Caco-2 (cell line): ENCODE measurements at regions not wholly inside any gene's neighbourhood (a gene's known extent, or its start where the extent isn't known, plus 50 kb on each side); places are given as distances from the start of the nearest gene placed in this dataset.

Experiments used
- BruUV-seq: library from RNA; stranded (reverse); fragments of 400-500 nt; replicated peaks from 2 replicates; lab custom pipeline; 2021; lab: Mats Ljungman, UMichigan
- CTCF ChIA-PET: fragments of 300-600 bp; sonication (Branson Sonifier 250); formaldehyde crosslinking; loops from one replicate; lab custom pipeline; 2022; ENCODE audit warnings: antibody characterized with exemption; lab: Charles Lee
- POLR2A ChIA-PET: fragments of 300-600 bp; sonication (Branson Sonifier 250); formaldehyde crosslinking; loops from one replicate; lab custom pipeline; 2022; ENCODE audit warnings: antibody characterized with exemption; lab: Charles Lee
- DNase-seq, 2 experiments: peaks; one replicate each; pipeline versions ENCODE4 v3.0.0 to v3.0.0-alpha.2; 2020 to 2022
- H3K27me3 ChIP-seq: replicated peaks from 2 replicates; pipeline ENCODE4 v1.6.0; 2011; ENCODE audit warnings: low read length; ENCODE audit not compliant: control insufficient read depth, insufficient read depth
- H3K36me3 ChIP-seq: 2 replicates; pipeline ENCODE4 v1.5.1; 2011; ENCODE audit warnings: low read length; ENCODE audit not compliant: control insufficient read depth, insufficient read depth
- H3K4me1 ChIP-seq: fragments of 250-450 bp; sonication (Bioruptor Pico); 2 replicates; pipeline ENCODE4 v1.5.1; 2020; ENCODE audit warnings: mild to moderate bottlenecking
- H3K4me3 ChIP-seq: 2 replicates; pipeline ENCODE4 v1.5.1; 2011; ENCODE audit warnings: low read depth, mild to moderate bottlenecking, control low read depth, low read length
- H3K9me3 ChIP-seq: fragments of 250-450 bp; sonication (Bioruptor Pico); 2 replicates; pipeline ENCODE4 v1.5.1; 2020; ENCODE audit warnings: mild to moderate bottlenecking, moderate library complexity
- H3K27ac Mint-ChIP-seq: one replicate; pipeline ENCODE4 v1.8.0; 2022; ENCODE audit warnings: mixed read lengths; ENCODE audit not compliant: unreplicated experiment
- H3K27me3 Mint-ChIP-seq: one replicate; pipeline ENCODE4 v1.8.0; 2022; ENCODE audit warnings: mixed read lengths; ENCODE audit not compliant: insufficient read depth, unreplicated experiment
- H3K36me3 Mint-ChIP-seq: one replicate; pipeline ENCODE4 v1.8.0; 2022; ENCODE audit warnings: mild to moderate bottlenecking, mixed read lengths; ENCODE audit not compliant: insufficient read depth, unreplicated experiment
- H3K4me1 Mint-ChIP-seq: one replicate; pipeline ENCODE4 v1.8.0; 2022; ENCODE audit warnings: low read depth, mixed read lengths; ENCODE audit not compliant: unreplicated experiment
- H3K4me3 Mint-ChIP-seq: one replicate; pipeline ENCODE4 v1.8.0; 2022; ENCODE audit warnings: mild to moderate bottlenecking, moderate library complexity, mixed read lengths; ENCODE audit not compliant: unreplicated experiment
- H3K9me3 Mint-ChIP-seq: one replicate; pipeline ENCODE4 v1.8.0; 2022; ENCODE audit warnings: mixed read lengths; ENCODE audit not compliant: unreplicated experiment
- intact Hi-C: fragments of 100-400 bp; cut with micrococcal nuclease; formaldehyde crosslinking; loops from one replicate; pipeline ENCODE4 v1.10.0; 2022; ENCODE audit not compliant: unreplicated experiment
- TF ChIP-seq, protein P1 (sequence below), 2 experiments: fragments of 200-600 bp in 1 of 2; IDR thresholded peaks; 1 replicate in 1 of 2; 2 replicates in 1 of 2; pipeline versions ENCODE4 v1.5.1 to v1.8.0; 2011 to 2022; ENCODE audit warnings: antibody characterized with exemption in 1 of 2, control low read depth in 1 of 2, inconsistent platforms in 1 of 2, low read depth in 1 of 2, low read length in 1 of 2, mild to moderate bottlenecking in 1 of 2, moderate library complexity in 1 of 2; ENCODE audit not compliant: insufficient read depth in 1 of 2, severe bottlenecking in 1 of 2, unreplicated experiment in 1 of 2

DNA sequence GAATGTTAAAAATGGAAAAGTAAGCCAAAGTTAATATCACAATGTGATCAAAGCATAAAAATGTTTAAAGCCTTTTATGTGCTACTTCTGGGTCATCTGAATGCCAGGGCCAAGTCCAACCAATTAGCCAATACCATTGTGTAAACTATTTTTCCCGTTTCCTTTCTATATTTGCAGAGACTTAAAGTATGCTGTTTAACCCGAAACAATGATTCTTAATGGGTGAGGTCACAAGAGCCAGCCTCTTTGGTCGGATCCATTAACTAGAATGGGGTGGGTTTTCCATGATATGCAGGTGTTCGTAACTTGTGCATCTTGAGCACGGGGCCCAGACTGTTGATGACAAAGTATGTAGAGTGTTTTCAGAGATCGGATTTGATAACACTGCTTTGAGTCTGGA is 111.3 kb upstream of the IGFBP3 start:
- BruUV-seq, result no TSS peak
- H3K27me3 ChIP-seq, result no peaks in the 10 kb centered on the region
- no peaks in the 10 kb centered on the region for H3K9me3 ChIP-seq
- H3K4me1 ChIP-seq, result peaks cover 10% of the 10 kb centered on the region
- no peak overlapping the region for H3K27ac Mint-ChIP-seq
- intact Hi-C loops, result no loop called here
- TF ChIP-seq, protein P1, sequence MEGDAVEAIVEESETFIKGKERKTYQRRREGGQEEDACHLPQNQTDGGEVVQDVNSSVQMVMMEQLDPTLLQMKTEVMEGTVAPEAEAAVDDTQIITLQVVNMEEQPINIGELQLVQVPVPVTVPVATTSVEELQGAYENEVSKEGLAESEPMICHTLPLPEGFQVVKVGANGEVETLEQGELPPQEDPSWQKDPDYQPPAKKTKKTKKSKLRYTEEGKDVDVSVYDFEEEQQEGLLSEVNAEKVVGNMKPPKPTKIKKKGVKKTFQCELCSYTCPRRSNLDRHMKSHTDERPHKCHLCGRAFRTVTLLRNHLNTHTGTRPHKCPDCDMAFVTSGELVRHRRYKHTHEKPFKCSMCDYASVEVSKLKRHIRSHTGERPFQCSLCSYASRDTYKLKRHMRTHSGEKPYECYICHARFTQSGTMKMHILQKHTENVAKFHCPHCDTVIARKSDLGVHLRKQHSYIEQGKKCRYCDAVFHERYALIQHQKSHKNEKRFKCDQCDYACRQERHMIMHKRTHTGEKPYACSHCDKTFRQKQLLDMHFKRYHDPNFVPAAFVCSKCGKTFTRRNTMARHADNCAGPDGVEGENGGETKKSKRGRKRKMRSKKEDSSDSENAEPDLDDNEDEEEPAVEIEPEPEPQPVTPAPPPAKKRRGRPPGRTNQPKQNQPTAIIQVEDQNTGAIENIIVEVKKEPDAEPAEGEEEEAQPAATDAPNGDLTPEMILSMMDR (IDR thresholded peaks at IDR 0.05; ENCODE audit: insufficient read depth in 1 of 2, low read depth in 1 of 2, low read length in 1 of 2, severe bottlenecking in 1 of 2, unreplicated experiment in 1 of 2), result no peak
- peaks cover 8% of the 10 kb centered on the region for H3K4me1 Mint-ChIP-seq
- H3K36me3 ChIP-seq, result no peaks in the 10 kb centered on the region
- POLR2A ChIA-PET, result no interaction called here
- no peaks in the 10 kb centered on the region for H3K36me3 Mint-ChIP-seq
- H3K27me3 Mint-ChIP-seq, result no peaks in the 10 kb centered on the region
- CTCF ChIA-PET, result no interaction called here
- H3K4me3 Mint-ChIP-seq, result no peak overlapping the region
- no peak overlapping the region for H3K4me3 ChIP-seq
- H3K9me3 Mint-ChIP-seq, result no peaks in the 10 kb centered on the region
- DNase-seq, result no peak

DNA sequence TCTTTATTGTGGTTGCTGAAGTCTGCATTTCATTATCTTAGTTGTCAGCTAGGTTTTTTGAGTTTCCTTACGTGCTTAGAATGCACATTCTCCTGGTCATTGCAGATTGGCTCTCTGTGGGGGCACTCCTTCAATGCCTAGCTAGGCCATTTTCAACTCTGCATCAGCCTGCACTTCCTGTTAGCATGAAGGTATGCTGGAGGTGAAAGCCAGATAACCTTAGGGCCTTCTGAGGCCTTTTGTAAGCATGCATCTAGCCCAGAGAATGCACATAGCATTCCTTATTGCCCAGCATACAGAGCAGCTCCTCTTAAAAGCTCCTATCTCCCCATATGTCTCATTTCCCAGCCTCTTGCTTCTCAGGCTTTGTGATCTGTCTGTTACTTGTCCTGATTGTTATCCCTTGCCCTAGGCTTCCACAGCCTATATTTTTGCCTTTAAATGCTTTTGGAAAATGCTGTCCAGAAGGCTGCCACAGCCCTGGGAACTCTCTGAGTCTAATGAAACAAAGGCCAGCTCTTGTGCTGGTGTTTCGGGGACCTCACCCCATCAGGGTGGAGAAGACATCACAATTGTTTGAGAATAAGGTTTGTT is 108.1 kb upstream of the IGFBP3 start:
- peak; percentile 28 to 51 for DNase-seq
- Mint-ChIP-seq H3K9me3 (no peaks in the 10 kb centered on the region), H3K4me1 (peaks cover 8% of the 10 kb centered on the region), H3K36me3 (no peaks in the 10 kb centered on the region), H3K4me3 (no peak overlapping the region), H3K27ac (peak overlapping the region; percentile 39), H3K27me3 (no peaks in the 10 kb centered on the region)
- intact Hi-C loops, result loop anchor here (10.0 kb wide), 1 partner anchor 116 kb away; no protein-coding TSS in a partner anchor
- POLR2A ChIA-PET, result no interaction called here
- Histone ChIP-seq H3K27me3 (no peaks in the 10 kb centered on the region), H3K4me3 (no peak overlapping the region), H3K36me3 (no peaks in the 10 kb centered on the region), H3K4me1 (peaks cover 14% of the 10 kb centered on the region), H3K9me3 (no peaks in the 10 kb centered on the region)
- CTCF ChIA-PET, result no interaction called here
- BruUV-seq, result no TSS peak
- TF ChIP-seq, protein P1 (IDR thresholded peaks at IDR 0.05; ENCODE audit: insufficient read depth in 1 of 2, low read depth in 1 of 2, low read length in 1 of 2, severe bottlenecking in 1 of 2, unreplicated experiment in 1 of 2), result no peak

DNA sequence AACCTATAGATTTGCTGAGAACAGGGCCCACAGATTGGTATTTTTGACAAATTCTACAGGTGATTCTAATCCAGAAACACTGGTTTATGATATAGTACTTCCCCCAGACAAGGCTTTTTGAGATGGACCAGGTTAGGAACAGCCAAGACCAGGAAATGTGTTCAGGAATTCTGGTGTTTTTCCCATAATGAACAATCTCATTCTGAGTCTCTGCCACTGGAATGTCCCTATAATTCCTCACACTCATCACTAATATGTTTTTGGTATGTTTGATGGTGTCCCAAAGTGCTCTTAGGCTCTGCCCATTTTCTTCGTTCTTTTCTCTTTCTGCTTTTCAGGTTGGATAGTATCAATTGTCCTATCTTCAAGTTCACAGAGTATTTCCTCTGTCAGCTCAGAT is 107.2 kb upstream of the IGFBP3 start:
- H3K9me3 Mint-ChIP-seq, result no peaks in the 10 kb centered on the region
- no peaks in the 10 kb centered on the region for H3K27me3 Mint-ChIP-seq
- no peak overlapping the region for H3K4me3 ChIP-seq
- intact Hi-C loops, result loop anchor here (10.0 kb wide), 1 partner anchor 117 kb away; no protein-coding TSS in a partner anchor
- TF ChIP-seq, protein P1 (IDR thresholded peaks at IDR 0.05; ENCODE audit: insufficient read depth in 1 of 2, low read depth in 1 of 2, low read length in 1 of 2, severe bottlenecking in 1 of 2, unreplicated experiment in 1 of 2), result no peak
- BruUV-seq, result no TSS peak
- H3K4me1 Mint-ChIP-seq, result peaks cover 8% of the 10 kb centered on the region
- no peaks in the 10 kb centered on the region for H3K36me3 ChIP-seq
- H3K27ac Mint-ChIP-seq, result no peak overlapping the region
- H3K4me1 ChIP-seq, result peaks cover 14% of the 10 kb centered on the region
- CTCF ChIA-PET, result no interaction called here
- no peak for DNase-seq
- H3K9me3 ChIP-seq, result no peaks in the 10 kb centered on the region
- no peaks in the 10 kb centered on the region for H3K27me3 ChIP-seq
- POLR2A ChIA-PET, result no interaction called here
- no peak overlapping the region for H3K4me3 Mint-ChIP-seq
- H3K36me3 Mint-ChIP-seq, result no peaks in the 10 kb centered on the region
